ENCODE measurements at regions not wholly inside any gene's neighbourhood (a gene's known extent, or its start where the extent isn't known, plus 50 kb on each side); places are given as distances from the start of the nearest gene placed in this dataset.

GRCh38 chr3:20388971-20389370, 203.0 kb upstream of the SGO1 start:
- Histone ChIP-seq H3K4ac (ENCODE audit: low read depth, low read length) (no peak overlapping the region), H2BK20ac (ENCODE audit: low read depth, low read length) (no peak overlapping the region), H2AK5ac (ENCODE audit: low read depth, low read length) (no peak overlapping the region), H3K4me3 (ENCODE audit: insufficient read depth, low read depth, low read length) (no peak overlapping the region), H3K14ac (replicated peaks; ENCODE audit: low read depth, low read length) (no peak overlapping the region), H3K79me1 (ENCODE audit: low read depth in 1 of 2, low read length in 2 of 2) (no peaks in the 10 kb centered on the region), H3K36me3 (ENCODE audit: control insufficient read depth, insufficient read depth, low read length) (no peaks in the 10 kb centered on the region), H3K23ac (ENCODE audit: low read depth, low read length) (no peak overlapping the region), H2BK120ac (ENCODE audit: low read depth, low read length) (no peak overlapping the region), H3K18ac (ENCODE audit: low read depth, low read length) (no peak overlapping the region), H4K91ac (ENCODE audit: insufficient read depth, low read depth, low read length) (no peak overlapping the region), H3K27ac (ENCODE audit: insufficient read depth, low read length) (no peak overlapping the region), H3K9ac (ENCODE audit: low read depth, low read length) (no peak overlapping the region), H2AK9ac (replicated peaks; ENCODE audit: low read depth, low read length, poor library complexity) (no peak overlapping the region), H3K56ac (ENCODE audit: extremely low read depth, insufficient read depth, low read length) (no peak overlapping the region), H3K9me3 (ENCODE audit: control insufficient read depth, insufficient read depth, low read length) (peaks cover under 1% of the 10 kb centered on the region; the same call in 1 of the 2 replicates), H3K4me1 (ENCODE audit: control insufficient read depth, insufficient read depth, low read length) (no peaks in the 10 kb centered on the region), H2BK5ac (ENCODE audit: low read depth, low read length, poor library complexity, severe bottlenecking) (no peak overlapping the region), H4K20me1 (ENCODE audit: insufficient read depth, low read length) (no peaks in the 10 kb centered on the region), H3K27me3 (ENCODE audit: control insufficient read depth, insufficient read depth, low read length) (no peaks in the 10 kb centered on the region), H2AFZ (replicated peaks; ENCODE audit: low read length, poor library complexity) (no peak overlapping the region), H3K4me2 (ENCODE audit: low read depth, low read length) (no peak overlapping the region), H3K9me1 (ENCODE audit: insufficient read depth, low read length) (no peaks in the 10 kb centered on the region), H4K8ac (ENCODE audit: low read depth in 2 of 2, low read length in 2 of 2) (no peak overlapping the region), H2BK15ac (ENCODE audit: low read depth, low read length) (no peak overlapping the region), H4K5ac (ENCODE audit: low read depth, low read length) (no peak overlapping the region)
- no CpG with 5 or more reads among the region's 1 CpG for WGBS, 2 experiments (ENCODE audit: extremely low coverage in 2 of 2, insufficient read length in 1 of 2)
- intact Hi-C loops (cut with micrococcal nuclease), result no loop called here
- CTCF ChIA-PET, result no interaction called here
- no TSS peak for BruUV-seq (replicated peaks)
- dilution Hi-C loops (cut with HindIII; ENCODE audit: low sequenced_read_pairs, unreplicated experiment), result no loop called here
- no peak for ATAC-seq (ENCODE audit: low read depth)
- DNase-seq, result no peak
- in situ Hi-C loops (cut with MboI; ENCODE audit: low sequenced_read_pairs), result no loop called here
- TF ChIP-seq USF2 (IDR thresholded peaks at IDR 0.05; ENCODE audit: low read depth, low read length), result no peak
- TF ChIP-seq SMC3 (IDR thresholded peaks at IDR 0.05; ENCODE audit: low read depth, low read length), result no peak
- TF ChIP-seq RFX5 (IDR thresholded peaks at IDR 0.05; ENCODE audit: low read depth, low read length), result no peak
- no peak for TF ChIP-seq FOS (IDR thresholded peaks at IDR 0.05; ENCODE audit: low read depth, low read length)
- no peak for TF ChIP-seq RCOR1 (IDR thresholded peaks at IDR 0.05; ENCODE audit: insufficient replicate concordance, low read length)
- TF ChIP-seq ELK1 (IDR thresholded peaks at IDR 0.05; ENCODE audit: borderline replicate concordance, low read depth, low read length), result no peak
- TF ChIP-seq CEBPB (IDR thresholded peaks at IDR 0.05; ENCODE audit: low read depth, low read length), result no peak
- no peak for TF ChIP-seq MAFK (IDR thresholded peaks at IDR 0.05; ENCODE audit: low read depth, low read length)
- no peak for TF ChIP-seq CTCF (conservative IDR thresholded peaks at IDR 0.05; ENCODE audit: low read depth, low read length)
- TF ChIP-seq MAZ (IDR thresholded peaks at IDR 0.05; ENCODE audit: borderline replicate concordance, low read depth, low read length), result no peak
- no peak for TF ChIP-seq MXI1 (IDR thresholded peaks at IDR 0.05; ENCODE audit: borderline replicate concordance, low read depth, low read length)
- no peak for TF ChIP-seq RAD21 (IDR thresholded peaks at IDR 0.05; ENCODE audit: low read length)
- POLR2A ChIA-PET (ENCODE audit: unreplicated experiment), result no interaction called here
